ENCODE measurements at regions not wholly inside any gene's neighbourhood (a gene's known extent, or its start where the extent isn't known, plus 50 kb on each side); places are given as distances from the start of the nearest gene placed in this dataset.
A peak's percentile ranks its signal among the peaks of the same experiment; 100 is the strongest.

GRCh38 chr2:175454953-175455389 lies 273.5 kb upstream of the ATP5MC3 start:
- WGBS, result 79% methylated on average over 4 of the region's 4 CpGs
- Histone ChIP-seq H3K36me3 (no peaks in the 10 kb centered on the region), H3K27ac (replicated peaks in 1 of 4) (no peak overlapping the region), H3K27me3 (no peaks in the 10 kb centered on the region), H3K4me3 (no peak overlapping the region), H3K4me1 (no peaks in the 10 kb centered on the region), H3K9me3 (no peaks in the 10 kb centered on the region)
- intact Hi-C loops (cut with DNase I), result no loop called here
- DNase-seq (ENCODE audit: extremely low spot score), result no peak
- TF ChIP-seq POLR2AphosphoS5 (IDR thresholded peaks at IDR 0.05) (no peak), EP300 (IDR thresholded peaks at IDR 0.05) (no peak), POLR2A (IDR thresholded peaks at IDR 0.05; ENCODE audit: low read depth) (no peak)
- TF ChIP-seq, protein P1, sequence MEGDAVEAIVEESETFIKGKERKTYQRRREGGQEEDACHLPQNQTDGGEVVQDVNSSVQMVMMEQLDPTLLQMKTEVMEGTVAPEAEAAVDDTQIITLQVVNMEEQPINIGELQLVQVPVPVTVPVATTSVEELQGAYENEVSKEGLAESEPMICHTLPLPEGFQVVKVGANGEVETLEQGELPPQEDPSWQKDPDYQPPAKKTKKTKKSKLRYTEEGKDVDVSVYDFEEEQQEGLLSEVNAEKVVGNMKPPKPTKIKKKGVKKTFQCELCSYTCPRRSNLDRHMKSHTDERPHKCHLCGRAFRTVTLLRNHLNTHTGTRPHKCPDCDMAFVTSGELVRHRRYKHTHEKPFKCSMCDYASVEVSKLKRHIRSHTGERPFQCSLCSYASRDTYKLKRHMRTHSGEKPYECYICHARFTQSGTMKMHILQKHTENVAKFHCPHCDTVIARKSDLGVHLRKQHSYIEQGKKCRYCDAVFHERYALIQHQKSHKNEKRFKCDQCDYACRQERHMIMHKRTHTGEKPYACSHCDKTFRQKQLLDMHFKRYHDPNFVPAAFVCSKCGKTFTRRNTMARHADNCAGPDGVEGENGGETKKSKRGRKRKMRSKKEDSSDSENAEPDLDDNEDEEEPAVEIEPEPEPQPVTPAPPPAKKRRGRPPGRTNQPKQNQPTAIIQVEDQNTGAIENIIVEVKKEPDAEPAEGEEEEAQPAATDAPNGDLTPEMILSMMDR (IDR thresholded peaks at IDR 0.05), result no peak

DNA sequence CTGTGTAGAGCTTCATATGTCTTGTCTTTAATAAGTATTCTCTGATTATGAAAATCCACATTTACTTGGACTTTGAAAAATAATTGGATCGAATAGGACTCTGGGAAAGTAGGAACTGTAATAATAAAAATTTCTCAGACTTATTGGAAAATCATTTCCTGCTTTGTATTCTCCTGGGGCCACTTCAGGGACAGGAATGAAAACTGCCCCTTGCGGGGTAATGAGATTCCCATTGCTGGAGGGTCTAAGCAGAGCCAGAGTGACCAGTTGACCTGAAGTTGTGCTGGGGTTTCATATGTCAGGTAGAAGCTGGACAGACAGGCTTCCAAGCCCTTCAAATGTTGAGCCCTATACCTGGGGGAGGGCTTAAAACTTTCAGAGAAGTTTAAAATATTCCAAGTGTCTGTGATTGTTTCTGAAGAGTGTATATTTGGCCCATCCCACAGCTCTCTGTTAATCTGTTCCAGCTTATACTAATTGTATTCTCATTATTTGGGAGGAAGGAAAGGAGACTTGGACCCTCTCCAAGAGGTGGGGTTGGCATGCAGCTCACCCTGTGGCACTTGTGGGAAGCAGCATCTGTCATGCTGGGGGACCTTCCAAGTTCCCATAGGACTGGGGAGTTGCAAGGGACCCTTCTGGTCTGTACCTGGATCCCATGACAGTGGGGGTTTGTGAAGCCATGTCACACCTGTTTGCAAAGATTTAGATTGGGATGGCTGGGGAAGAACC lies 268.7 kb upstream of the ATP5MC3 start:
- H3K27ac ChIP-seq (replicated peaks in 1 of 4), result no peak overlapping the region
- TF ChIP-seq POLR2AphosphoS5 (IDR thresholded peaks at IDR 0.05) (no peak), POLR2A (IDR thresholded peaks at IDR 0.05; ENCODE audit: low read depth) (no peak)
- TF ChIP-seq, protein P1 (IDR thresholded peaks at IDR 0.05), result no peak
- H3K9me3 ChIP-seq, result no peaks in the 10 kb centered on the region
- 85% methylated on average over 2 of the region's 2 CpGs for WGBS
- H3K4me3 ChIP-seq, result no peak overlapping the region
- peaks cover 0 to 4% (median 0%) of the 10 kb centered on the region in 4 donors for H3K27me3 ChIP-seq
- intact Hi-C loops (cut with DNase I), result no loop called here
- H3K4me1 ChIP-seq, result no peaks in the 10 kb centered on the region
- DNase-seq (ENCODE audit: extremely low spot score), result peak; percentile 53
- H3K36me3 ChIP-seq, result no peaks in the 10 kb centered on the region

DNA sequence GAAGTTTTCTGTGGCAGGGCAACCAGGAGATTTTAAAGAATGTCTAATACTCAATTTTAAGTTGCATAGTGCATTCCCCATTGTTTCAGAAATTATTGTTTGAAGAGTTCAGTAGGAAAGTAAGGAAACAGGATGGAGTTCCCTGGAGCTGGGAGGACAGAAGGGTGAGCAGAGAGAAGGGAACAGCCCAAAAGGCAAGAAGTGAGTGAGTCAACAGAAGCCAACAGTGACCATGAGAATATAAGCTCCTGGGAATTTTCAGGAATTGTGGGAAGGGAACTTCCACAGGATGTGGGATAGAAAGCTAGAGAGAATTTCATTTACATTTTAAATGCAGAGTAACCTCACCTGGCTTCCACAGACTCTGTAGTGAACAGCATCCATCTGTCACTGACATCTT lies 268.1 kb upstream of the ATP5MC3 start:
- Histone ChIP-seq H3K27ac (replicated peaks in 1 of 4) (no peak overlapping the region), H3K4me1 (no peaks in the 10 kb centered on the region), H3K4me3 (no peak overlapping the region), H3K9me3 (no peaks in the 10 kb centered on the region), H3K36me3 (no peaks in the 10 kb centered on the region), H3K27me3 (peaks cover 0 to 4% (median 0%) of the 10 kb centered on the region in 4 donors)
- peak; percentile 39 for DNase-seq (ENCODE audit: extremely low spot score)
- intact Hi-C loops (cut with DNase I), result no loop called here
- TF ChIP-seq EP300 (IDR thresholded peaks at IDR 0.05) (no peak), POLR2AphosphoS5 (IDR thresholded peaks at IDR 0.05) (no peak), POLR2A (IDR thresholded peaks at IDR 0.05; ENCODE audit: low read depth) (no peak)
- TF ChIP-seq, protein P1 (IDR thresholded peaks at IDR 0.05), result no peak

DNA sequence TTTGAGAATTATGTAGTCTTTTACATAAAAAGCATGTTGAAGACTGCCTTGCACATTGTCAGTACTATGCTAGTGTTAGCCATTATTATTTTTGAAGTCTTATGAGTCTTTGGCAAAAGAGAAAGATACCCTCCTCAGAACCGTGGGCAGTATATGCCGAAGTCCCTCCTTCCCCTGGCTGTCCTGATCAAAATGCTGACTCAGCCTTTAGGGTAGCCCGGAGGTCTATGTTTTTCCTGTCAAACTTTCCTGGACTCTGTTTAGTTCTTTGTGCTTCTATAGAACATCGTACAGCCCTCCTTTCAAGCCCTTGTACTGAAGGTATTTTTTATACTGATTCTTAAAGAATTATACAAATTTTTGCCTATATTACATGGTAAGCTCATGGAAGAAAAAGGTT lies 264.7 kb upstream of the ATP5MC3 start:
- Histone ChIP-seq H3K36me3 (no peaks in the 10 kb centered on the region), H3K27ac (replicated peaks in 1 of 4) (no peak overlapping the region), H3K4me3 (no peak overlapping the region), H3K27me3 (peaks cover 0 to 4% (median 0%) of the 10 kb centered on the region in 4 donors), H3K4me1 (no peaks in the 10 kb centered on the region), H3K9me3 (no peaks in the 10 kb centered on the region)
- 66% methylated on average over 4 of the region's 4 CpGs for whole genome bisulfite sequencing
- intact Hi-C loops (cut with DNase I), result no loop called here
- TF ChIP-seq EP300 (IDR thresholded peaks at IDR 0.05), result no peak
- TF ChIP-seq, protein P1 (IDR thresholded peaks at IDR 0.05), result no peak
- DNase-seq (ENCODE audit: extremely low spot score), result no peak

DNA sequence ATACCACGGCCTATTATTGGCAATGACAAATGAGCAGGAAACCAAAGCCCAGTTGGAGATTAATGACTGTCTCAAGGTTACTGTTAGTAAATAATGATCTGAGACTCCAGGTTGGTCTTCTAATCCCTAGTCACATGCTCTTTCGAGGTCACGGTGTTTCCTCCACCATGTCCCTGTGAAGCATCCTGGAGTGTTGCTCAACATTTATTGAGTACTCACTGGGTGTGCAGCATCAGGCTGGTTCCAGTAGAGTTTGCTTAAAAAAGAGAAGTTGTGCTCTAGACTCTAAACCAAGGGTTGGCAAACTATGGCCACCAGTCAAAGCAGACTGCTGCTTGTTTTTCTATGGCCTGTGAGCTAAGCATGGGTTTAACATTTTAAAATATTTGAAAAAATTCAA lies 263.8 kb upstream of the ATP5MC3 start:
- Histone ChIP-seq H3K27me3 (peaks cover 0 to 4% (median 0%) of the 10 kb centered on the region in 4 donors), H3K4me1 (no peaks in the 10 kb centered on the region), H3K27ac (replicated peaks in 1 of 4) (no peak overlapping the region), H3K9me3 (no peaks in the 10 kb centered on the region), H3K4me3 (no peak overlapping the region), H3K36me3 (no peaks in the 10 kb centered on the region)
- DNase-seq (ENCODE audit: extremely low spot score), result peak; percentile 66
- 72% methylated on average over 3 of the region's 3 CpGs for WGBS
- intact Hi-C loops (cut with DNase I), result no loop called here
- no peak for TF ChIP-seq POLR2AphosphoS5 (IDR thresholded peaks at IDR 0.05)
- TF ChIP-seq POLR2A (IDR thresholded peaks at IDR 0.05; ENCODE audit: low read depth), result no peak
- TF ChIP-seq, protein P1 (IDR thresholded peaks at IDR 0.05), result no peak
- TF ChIP-seq EP300 (IDR thresholded peaks at IDR 0.05), result no peak

All from esophagus muscularis mucosa (tissue), 4 donors.